NCI-H2196 treated with DMSO at 0.1 percent for 48 hours (cell line): ENCODE measurements at regions not wholly inside any gene's neighbourhood (a gene's known extent, or its start where the extent isn't known, plus 50 kb on each side); places are given as distances from the start of the nearest gene placed in this dataset.

Experiments used
- DNase-seq: peaks from one replicate; lab custom pipeline; 2025; ENCODE audit not compliant: unreplicated experiment; lab: John Stamatoyannopoulos, UW

DNA sequence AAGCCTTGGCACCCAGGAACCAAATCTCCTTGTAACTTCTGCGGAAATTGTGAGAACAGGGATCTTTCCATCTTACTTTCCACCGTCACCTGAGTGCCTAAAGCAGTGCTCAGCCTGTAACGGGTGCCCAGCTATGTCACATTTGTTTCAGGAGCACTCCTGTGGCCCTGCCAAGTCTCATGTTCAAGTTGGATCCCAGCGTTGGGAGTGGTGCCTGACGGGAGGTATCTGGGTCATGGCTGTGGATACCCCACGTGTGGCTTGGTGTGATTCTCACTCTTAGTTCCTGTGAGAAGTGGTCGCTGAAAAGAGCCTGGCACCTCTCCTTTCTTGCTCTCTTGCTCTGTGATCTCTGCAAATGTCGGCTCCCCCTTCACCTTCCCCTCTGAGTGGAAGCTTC lies 114.9 kb downstream of the UQCRFS1 start:
- DNase-seq: no peak

DNA sequence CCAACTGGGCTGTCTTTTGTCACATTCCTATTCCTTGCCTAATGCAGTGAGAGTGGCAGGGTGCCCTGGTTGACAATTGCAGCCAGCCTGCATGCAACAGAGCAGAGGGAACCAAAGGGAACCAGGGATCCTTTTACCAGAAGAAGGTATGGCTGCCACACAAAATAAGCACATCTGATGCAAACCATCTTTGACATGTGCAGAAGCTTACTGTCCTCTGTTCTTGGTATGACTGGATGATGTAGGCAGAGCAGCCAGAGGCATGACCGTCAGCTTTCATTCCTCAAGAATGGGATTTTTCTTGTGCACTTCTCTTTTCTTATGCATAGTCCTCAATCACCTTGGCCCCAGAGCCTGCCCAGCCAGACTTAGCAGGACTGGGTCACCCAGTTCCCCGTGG lies 116.1 kb downstream of the UQCRFS1 start:
- no peak for DNase-seq

DNA sequence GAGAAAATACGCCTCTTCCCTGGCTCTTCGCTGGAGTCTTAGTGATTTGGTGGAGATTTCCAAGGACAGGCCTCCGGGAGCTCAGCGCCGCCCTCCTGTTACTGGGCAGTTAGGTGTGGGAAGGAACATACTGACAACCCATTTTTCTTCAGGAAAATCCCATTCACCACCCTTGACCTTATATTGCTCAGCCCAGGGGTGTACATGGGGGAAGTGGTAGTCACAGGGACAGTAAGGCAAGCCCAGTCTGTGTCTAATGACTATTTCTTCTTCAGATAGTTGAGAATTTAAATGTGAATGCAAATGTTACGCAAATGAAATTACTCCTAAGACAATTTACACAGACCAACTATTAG lies 119.4 kb downstream of the UQCRFS1 start:
- DNase-seq: no peak

DNA sequence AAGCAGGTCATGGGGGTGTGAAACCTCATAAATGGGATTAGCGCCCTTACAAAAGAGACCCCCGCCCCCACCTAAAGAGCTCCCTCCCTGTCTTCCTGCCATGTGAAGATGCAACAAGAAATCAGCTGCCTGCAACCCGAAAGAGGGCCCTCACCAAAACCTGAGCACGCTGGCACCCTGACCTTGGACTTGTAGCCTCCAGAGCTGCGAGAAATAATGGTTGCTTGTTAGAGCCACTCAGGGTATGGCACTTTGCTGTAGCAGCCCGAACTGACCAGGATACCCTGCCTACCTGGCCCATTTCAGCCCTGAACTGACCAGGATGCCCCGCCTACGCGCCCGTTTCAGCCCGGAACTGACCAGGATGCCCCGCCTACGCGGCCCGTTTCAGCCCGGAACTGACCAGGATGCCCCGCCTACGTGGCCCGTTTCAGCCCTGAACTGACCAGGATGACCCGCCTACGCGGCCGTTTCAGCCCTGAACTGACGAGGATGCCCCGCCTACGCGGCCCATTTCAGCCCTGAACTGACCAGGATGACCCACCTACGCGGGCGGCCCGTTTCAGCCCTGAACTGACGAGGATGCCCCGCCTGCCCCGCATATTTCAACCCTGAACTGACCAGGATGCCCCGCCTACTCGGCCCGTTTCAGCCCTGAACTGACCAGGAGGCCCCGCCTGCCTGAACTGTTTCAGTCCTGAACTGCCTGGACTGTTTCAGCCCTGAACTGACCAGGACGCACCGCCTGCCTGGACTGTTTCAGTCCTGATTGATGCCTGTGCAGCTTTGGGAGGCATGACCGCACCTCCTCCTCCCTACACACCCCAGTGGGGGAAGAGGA lies 120.0 kb downstream of the UQCRFS1 start:
- no peak for DNase-seq

DNA sequence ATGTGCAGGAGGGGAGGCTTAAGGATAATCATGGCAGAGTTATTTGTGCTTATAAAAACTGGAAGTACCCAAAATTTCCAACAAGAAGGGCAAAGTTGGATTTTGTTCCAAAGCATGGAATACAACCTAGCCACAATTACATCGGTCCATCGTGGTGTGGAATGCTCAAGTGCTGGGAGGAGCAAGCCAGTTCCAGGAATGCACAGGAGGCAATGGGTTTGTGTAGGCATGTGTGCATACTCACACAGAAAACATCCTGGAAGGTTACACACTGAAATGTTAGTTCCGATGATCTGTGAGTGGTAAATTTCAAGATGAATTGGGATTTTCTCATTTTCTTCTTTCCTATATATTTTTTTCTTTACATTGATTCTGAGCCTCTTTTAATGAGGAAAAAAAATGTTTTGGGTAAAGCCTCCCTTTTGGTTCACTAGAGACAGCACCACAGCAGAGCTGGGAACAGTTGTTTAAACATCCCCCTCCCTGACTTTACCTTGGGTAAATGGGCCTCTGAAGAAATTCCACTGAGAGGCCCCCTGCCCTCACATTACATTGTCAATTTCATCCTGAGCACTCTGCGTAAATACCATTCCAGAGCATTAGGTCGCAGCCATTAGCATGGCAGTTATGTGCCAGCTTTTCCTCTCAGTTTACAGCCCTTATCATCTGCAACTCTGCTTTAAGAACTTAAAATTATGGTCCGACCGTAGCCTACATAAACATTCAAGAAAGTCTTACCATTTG lies 122.0 kb downstream of the UQCRFS1 start:
- no peak for DNase-seq

DNA sequence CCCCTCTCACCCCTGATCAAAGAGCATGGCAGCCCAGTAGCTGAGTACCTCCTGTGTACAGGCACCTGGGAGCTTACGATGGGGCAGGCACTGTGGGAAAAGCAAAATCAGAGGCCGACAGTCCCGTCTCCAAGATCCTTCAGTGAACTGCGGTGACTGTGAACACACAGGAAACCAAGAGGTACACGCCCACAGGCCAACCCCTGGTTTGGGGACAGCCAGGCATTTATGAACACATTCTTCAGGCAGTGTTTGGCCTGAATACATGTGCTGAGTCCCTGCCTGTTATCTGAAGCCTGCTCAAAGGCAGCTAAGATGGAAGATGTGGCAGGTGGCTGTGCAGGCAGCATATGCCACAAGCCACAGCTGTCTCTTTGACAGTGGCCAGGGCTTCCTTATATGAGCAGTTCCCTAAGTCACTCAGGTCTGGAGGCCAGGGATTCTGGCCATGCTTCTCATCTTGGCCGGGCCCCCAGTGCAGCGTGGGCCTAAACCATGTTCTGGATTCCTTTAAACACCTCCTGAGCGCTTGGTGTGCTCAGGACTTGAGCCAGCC lies 123.6 kb downstream of the UQCRFS1 start:
- no peak for DNase-seq

DNA sequence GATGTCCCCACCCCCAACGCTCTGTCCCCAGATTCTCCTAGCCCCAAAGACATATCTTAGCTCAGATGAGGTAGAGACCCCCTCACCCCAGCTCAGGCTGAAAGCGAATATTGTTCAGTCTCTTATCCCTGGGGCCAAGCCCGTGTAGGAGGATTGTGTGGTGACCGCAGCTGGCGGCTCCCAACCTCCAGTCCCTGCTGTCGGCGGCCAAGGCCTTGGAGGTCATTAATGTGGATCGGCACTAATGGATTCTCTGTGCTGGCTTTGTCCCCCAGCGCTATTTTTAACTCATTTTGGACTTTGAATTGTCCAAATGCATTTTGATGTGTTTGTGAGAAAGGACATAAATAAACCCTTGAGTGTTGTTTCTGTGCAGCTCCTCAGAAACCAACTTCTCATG lies 124.2 kb downstream of the UQCRFS1 start:
- no peak for DNase-seq

DNA sequence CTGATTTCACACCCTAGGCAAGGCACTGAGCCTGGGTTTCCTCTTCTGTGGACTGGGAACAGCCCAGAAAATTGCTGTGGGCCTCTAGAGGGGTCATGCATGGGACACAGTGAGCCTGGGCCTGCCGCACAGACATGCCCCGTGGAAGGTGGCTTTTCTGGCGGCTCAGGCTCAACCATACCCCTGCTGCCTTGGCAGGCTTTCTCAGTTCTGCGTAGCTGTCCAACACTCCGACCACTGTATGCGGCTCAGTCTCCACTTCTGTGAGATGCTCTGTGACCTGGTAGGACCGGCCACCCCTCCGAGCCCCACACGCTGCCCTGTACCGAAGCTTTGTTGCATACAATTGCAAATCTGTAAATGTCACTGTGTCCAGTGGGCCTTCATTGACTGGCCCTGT lies 126.3 kb downstream of the UQCRFS1 start:
- DNase-seq: no peak

DNA sequence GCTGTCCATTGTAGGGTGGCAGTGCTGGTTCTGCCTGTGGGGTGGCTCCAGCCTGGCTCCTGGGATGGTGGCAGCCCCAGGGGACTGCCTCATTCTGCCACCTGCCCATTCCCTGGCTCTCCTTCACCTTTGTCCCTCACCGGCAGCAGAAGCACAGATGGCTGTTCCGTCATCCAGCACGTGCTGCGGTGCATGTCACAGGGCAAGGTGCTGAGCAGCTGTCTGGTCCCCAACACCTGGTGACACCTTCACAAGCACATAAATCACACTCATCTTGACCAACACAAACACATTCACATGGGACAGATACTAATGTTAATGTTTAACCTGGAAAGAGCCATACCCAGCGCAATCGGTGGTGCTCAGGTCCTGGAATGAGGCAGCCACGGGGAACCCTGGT lies 126.8 kb downstream of the UQCRFS1 start:
- no peak for DNase-seq

DNA sequence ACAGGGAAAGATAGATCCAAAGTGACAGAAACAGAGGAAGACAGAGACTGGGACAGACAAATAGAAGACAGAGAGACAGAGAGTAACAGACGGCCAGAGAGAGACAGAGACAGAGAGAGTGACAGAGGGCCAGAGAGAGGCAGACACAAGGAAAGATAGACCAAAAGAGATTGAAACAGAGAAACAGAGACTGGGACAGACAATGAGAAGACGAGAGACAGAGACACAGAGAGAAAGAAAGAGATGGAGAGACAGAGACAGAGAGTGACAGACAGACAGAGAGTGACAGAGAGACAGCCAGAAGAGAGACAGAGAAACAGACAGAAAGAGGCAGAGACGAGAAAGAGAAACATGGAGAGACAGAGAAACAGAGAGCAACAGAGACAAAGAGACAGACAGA lies 127.3 kb downstream of the UQCRFS1 start:
- DNase-seq: no peak

DNA sequence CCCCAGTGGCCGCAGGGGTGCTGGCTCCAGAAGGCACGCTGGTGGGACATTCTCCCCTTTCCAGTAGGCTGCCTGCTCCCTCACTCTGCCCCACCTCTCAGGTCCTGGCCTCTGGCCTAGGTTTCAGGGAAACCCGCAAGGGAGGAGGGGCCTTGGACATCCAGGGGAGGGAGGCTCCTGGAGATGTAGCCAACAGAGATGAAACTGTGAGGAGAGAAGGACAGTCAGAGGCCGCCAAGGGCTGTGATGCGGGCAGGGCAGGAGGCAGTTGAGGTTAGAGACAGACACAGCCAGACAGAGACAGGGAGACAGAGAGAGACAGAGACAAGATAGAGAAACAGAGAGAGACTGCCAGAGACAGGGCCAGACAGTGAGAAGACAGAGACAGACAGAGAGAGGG lies 127.7 kb downstream of the UQCRFS1 start:
- DNase-seq: no peak

DNA sequence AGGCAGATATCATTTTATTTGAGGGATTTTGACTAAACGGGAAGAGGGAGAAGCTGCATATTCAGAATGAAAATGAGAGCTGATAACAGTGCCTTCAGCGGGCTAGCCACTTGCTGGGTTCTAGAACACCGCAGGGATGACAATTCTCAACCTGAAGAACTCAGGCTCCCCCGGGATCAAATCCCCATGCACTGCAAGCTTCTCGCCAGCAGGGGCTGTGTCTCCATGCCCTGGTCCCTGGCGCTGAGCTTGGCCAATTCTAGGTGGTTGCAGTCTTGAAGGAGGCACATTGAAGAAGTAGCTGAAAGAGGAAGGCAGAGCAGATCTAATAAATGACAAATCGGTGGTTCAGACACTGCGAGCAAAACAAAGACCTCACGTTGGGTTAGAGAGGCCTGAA lies 128.7 kb downstream of the UQCRFS1 start:
- DNase-seq: no peak

DNA sequence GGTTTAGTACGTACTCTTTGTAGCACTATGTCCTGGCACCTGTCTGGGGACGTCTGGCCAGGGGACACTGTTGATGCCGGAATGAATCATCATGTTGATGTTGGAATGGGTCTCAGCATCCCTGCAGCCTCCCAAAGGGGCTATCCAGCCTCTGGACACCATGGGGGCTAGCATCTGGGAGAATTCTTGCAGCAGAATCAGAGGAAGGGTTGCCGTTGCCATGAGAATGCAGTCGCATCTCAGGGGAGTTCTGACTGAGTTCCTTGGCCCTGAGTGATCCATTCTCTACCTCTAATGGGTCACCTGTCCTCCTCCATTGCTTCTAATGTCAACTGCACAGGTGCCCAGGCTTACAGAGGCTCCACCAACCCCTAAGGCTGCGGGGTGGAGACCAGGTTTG lies 129.1 kb downstream of the UQCRFS1 start:
- no peak for DNase-seq

DNA sequence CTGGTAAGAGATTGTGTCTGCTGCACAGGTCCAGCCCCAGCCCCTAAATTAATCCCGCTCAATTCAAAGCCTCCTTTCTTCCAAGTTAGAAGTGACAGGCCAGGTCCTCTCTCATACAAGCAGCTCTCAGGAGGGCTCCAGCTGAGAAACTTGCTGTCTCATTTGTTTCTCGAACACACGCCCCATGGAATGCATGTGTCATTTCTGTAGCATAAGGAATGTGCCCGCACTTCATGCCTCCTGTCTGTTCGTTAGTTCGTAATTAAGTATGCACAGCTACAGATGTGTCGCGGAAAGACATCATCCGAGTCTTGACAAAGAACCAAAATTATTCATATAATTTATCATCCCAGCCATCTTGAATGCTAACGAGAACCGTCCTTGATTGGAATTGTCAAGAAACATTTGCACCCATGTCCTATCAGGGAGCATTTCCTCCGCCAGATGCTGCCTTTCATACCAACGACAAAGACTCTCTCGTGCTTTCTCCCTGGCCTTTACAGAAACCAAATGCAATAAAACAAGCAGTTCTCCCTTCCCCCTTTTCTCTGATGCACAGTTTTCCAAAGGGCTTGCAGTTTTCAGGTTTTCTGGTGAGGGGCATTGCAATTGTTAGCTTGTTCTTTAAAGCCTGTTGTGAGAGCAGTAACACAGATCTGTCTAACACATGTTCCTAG lies 133.5 kb downstream of the UQCRFS1 start:
- DNase-seq: no peak

DNA sequence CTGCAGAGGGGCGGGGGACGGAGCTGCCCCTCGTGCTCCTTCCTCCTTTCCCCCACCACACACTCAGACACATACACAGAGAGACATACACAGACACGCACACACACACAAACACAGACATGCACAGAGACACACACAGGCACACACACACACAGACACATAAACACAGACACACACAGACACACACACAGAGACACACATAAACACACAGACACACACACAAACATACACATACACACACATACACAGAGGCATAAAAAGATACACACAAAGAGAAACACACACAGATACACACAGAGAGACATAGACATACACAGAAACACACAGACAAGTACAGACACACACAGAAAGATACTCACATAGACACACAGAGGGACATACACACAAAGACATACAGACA lies 136.0 kb downstream of the UQCRFS1 start:
- no peak for DNase-seq

DNA sequence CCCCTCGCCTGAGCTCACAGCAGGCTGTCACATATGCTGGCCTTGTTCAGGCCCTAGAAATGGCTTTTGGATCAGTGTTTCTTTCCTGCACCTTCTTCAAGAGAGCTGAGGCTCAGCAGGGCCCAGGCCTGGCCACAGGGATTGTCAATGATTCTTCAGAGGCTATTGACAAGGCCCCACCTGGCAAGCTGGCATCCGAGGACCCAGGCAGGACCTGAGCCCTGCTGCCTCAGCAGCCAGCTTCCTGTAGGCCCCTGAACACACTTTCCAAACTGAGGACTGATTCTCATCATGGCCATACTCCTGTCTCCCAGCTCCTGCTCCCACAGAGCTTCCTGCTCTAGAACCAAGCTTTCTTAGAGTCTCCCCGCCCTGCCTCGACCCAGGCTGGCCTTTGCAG lies 136.8 kb downstream of the UQCRFS1 start:
- DNase-seq: no peak

DNA sequence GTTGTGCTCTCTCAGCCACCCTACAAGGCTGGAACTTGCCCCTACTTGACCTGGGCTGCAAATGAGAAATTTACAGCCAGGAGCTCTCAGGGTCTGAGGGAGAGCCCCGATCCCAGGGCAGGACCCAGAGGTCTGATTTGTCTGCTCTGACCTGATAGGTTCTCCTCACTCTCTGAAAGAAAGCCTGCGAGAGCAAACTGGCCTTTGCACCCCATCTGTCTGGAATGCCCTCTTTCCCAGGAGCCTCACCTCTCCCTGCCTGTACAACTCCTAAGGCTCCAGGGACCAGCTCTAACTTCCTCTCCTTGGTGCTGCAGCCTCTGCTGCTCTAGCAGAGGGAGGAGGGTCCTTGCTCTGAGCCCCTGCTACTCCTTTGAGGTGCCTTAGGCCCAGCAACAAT lies 137.8 kb downstream of the UQCRFS1 start:
- no peak for DNase-seq

DNA sequence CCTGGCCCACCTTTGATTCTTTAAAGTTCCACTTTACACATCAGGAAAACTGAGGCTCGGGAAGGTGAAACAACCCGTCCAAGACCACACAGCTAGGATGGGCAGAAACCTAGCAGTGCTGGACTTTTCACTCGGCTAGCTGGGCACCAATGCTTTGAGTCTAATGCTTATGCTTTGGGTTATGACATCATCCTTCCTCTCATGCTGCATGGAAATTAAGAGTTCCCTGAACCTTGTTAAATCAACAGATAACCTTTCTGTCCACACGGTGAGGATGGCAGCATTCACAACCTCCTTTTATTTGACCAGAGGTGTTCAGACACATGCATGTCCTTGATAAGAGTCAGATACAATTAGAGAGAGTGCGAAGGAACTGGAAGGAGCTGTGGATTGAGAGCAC lies 138.4 kb downstream of the UQCRFS1 start:
- no peak for DNase-seq

DNA sequence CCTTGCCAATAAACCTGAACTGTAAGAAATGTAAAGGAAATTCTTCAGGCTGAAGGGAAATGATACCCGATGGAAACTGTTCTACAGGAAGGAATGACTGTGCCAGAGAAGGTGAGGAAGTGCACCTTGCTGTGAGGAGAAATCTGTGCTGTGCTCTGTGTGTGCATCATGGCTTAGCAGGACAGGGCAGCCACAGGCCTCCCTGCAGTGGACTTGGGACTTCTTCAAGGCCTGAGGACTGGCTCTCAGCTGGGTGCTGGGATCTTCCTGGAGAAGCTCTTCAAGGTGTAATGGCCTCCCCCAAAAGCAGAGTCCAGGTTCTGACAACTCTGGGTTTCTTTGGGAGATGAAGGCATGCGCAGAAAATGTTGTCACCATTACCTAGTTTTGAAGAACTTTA lies 145.1 kb downstream of the UQCRFS1 start:
- no peak for DNase-seq

DNA sequence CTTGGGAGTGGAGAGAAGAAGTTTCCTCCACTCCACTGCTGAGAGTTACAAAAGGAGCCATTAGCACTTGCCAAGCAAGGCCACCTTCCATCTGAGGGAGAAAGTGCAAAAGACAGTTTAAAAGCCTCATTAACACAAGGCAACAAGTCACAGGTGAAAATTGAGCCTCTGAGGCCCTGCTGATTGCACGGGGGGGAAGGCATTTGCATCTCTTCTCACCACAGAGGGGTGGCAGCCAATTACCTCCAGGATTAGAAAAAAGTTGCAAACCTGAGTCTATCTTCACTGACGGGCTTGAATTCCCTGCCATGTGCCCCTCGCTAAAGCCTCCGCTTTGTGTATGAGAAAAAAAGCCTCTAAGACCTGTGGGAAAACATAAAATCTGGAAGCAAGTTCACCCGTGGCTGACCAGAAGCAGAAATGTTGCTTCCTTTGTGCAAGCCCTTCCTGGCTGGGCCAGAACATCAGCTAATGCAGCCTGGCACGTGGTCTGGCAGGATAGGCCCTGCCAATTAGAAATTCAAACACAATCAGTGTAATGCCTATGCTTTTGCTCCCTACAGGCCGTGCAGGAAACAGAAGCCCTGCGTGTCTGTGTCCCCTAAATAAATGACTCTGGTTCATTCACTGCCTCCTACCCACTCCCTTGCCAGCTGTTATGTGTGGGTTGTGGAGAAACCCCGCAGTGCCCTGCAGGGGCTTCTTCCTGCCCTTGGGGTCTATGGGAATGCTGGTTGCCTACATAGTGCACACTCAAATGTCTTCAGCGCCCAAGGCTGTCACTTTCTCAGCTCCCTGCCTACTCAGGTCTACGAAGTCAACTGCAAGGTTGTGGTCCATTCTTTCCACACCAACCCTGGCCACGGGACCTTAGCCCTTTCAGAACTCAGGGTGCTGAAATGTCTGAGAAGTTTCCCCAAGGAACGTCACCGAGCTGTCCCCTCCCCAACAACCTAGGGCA lies 150.2 kb downstream of the UQCRFS1 start:
- DNase-seq: no peak
